NB4 (cell line): ENCODE measurements at regions not wholly inside any gene's neighbourhood (a gene's known extent, or its start where the extent isn't known, plus 50 kb on each side); places are given as distances from the start of the nearest gene placed in this dataset.

Source experiments
- MYC ChIP-seq: IDR thresholded peaks from 2 replicates; pipeline ENCODE4 v1.6.1; 2011; ENCODE audit warnings: low read depth, low read length
- POLR2A ChIP-seq: IDR thresholded peaks from 2 replicates; pipeline ENCODE4 v1.6.1; 2011; ENCODE audit warnings: mild to moderate bottlenecking; ENCODE audit not compliant: insufficient read length; ENCODE audit errors: extremely low read depth
- TF ChIP-seq, protein P1 (sequence below): IDR thresholded peaks from one replicate; pipeline ENCODE4 v1.5.1; 2012; ENCODE audit warnings: low read depth, low read length

DNA sequence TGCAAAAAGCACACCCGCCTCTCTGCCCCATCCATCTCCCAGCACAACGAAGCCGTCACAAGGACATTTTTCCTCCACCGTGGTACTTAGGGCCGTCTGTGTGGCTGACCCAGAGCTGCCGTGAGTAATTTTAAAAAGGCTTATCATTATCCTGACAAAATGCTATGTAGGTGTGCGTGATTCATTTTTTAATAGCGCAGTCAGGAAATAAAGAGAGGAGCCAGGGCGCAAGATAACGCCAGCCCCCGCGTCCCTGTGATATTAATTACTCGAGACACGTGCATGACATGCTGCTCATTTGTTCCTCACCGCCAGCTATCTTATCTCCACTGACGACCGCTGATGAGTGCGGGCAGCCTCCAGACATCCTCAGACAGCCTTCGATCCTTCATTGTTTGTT, 332.7 kb upstream of the PFKP start:
- TF ChIP-seq, protein P1, sequence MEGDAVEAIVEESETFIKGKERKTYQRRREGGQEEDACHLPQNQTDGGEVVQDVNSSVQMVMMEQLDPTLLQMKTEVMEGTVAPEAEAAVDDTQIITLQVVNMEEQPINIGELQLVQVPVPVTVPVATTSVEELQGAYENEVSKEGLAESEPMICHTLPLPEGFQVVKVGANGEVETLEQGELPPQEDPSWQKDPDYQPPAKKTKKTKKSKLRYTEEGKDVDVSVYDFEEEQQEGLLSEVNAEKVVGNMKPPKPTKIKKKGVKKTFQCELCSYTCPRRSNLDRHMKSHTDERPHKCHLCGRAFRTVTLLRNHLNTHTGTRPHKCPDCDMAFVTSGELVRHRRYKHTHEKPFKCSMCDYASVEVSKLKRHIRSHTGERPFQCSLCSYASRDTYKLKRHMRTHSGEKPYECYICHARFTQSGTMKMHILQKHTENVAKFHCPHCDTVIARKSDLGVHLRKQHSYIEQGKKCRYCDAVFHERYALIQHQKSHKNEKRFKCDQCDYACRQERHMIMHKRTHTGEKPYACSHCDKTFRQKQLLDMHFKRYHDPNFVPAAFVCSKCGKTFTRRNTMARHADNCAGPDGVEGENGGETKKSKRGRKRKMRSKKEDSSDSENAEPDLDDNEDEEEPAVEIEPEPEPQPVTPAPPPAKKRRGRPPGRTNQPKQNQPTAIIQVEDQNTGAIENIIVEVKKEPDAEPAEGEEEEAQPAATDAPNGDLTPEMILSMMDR, result no peak
- TF ChIP-seq POLR2A, result no peak
- no peak for TF ChIP-seq MYC
